ENCODE measurements at regions not wholly inside any gene's neighbourhood (a gene's known extent, or its start where the extent isn't known, plus 50 kb on each side); places are given as distances from the start of the nearest gene placed in this dataset.

DNA sequence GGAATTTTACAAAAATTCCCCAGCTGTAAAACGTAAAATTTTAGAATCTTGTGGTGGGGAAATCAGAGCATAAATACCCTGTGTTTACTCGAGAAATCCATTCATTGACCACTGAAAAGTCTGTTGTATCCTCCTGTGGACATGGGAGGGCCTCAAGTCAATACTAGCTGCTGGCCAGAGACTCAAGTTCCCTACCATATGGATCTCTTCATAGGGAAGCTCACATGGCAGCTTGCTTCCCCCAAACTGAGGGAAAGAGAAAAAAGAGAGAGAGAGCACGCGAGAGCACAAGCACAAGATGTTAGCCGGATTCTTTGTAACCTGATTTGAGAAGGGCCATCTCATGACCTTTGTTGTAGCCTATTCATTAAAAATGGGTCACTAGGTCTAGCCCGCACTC is 591.9 kb downstream of the LRRC70 start:
- no peak for TF ChIP-seq EP300 (IDR thresholded peaks at IDR 0.05; ENCODE audit: borderline replicate concordance in 1 of 2, low read depth in 2 of 2, low read length in 2 of 2)
- TF ChIP-seq CTCF (IDR thresholded peaks at IDR 0.05; ENCODE audit: control extremely low read depth in 1 of 3, insufficient read depth in 1 of 3, low read depth in 1 of 3, low read length in 3 of 3), result no peak
- TF ChIP-seq PHF8 (conservative IDR thresholded peaks at IDR 0.05; ENCODE audit: low read depth, low read length), result no peak
- no peak for TF ChIP-seq GABPA (IDR thresholded peaks at IDR 0.05; ENCODE audit: borderline replicate concordance, insufficient read depth, low read length)
- no peak for TF ChIP-seq EZH2 (IDR thresholded peaks at IDR 0.05; ENCODE audit: low read depth, low read length, severe bottlenecking)
- no peak for TF ChIP-seq HDAC2 (IDR thresholded peaks at IDR 0.05; ENCODE audit: borderline replicate concordance in 1 of 2, low read depth in 2 of 2, low read length in 2 of 2)
- TF ChIP-seq, protein P1, sequence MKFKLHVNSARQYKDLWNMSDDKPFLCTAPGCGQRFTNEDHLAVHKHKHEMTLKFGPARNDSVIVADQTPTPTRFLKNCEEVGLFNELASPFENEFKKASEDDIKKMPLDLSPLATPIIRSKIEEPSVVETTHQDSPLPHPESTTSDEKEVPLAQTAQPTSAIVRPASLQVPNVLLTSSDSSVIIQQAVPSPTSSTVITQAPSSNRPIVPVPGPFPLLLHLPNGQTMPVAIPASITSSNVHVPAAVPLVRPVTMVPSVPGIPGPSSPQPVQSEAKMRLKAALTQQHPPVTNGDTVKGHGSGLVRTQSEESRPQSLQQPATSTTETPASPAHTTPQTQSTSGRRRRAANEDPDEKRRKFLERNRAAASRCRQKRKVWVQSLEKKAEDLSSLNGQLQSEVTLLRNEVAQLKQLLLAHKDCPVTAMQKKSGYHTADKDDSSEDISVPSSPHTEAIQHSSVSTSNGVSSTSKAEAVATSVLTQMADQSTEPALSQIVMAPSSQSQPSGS (IDR thresholded peaks at IDR 0.05; ENCODE audit: low read length), result no peak
- no peak for TF ChIP-seq POLR2AphosphoS5 (IDR thresholded peaks at IDR 0.05; ENCODE audit: low read depth, low read length)
- no peak for TF ChIP-seq POLR2A (IDR thresholded peaks at IDR 0.05; ENCODE audit: control extremely low read depth in 1 of 2, low read depth in 2 of 2, low read length in 2 of 2)
- TF ChIP-seq ZNF274 (IDR thresholded peaks at IDR 0.05; ENCODE audit: borderline replicate concordance, extremely low read depth, low read length), result no peak
- no peak for TF ChIP-seq GTF2F1 (IDR thresholded peaks at IDR 0.05; ENCODE audit: borderline replicate concordance, low read depth, low read length)
- no peak for TF ChIP-seq YY1 (IDR thresholded peaks at IDR 0.05; ENCODE audit: low read depth, low read length)
- TF ChIP-seq MAX (IDR thresholded peaks at IDR 0.05), result no peak

Measured in H1 (cell line).